ENCODE measurements at regions not wholly inside any gene's neighbourhood (a gene's known extent, or its start where the extent isn't known, plus 50 kb on each side); places are given as distances from the start of the nearest gene placed in this dataset.

- TF ChIP-seq CTCF (IDR thresholded peaks at IDR 0.05) (no peak), POLR2A (IDR thresholded peaks at IDR 0.05) (no peak), POLR2AphosphoS5 (IDR thresholded peaks at IDR 0.05) (peak; percentile 37)
These were observed 419.3 kb upstream of the NBEA start for GRCh38 chr13:34522808-34523207.

All from gastroesophageal sphincter (tissue), 3 donors.